NT2/D1 (cell line): ENCODE measurements at regions not wholly inside any gene's neighbourhood (a gene's known extent, or its start where the extent isn't known, plus 50 kb on each side); places are given as distances from the start of the nearest gene placed in this dataset.

Source experiments
- DNase-seq: peaks from one replicate; pipeline ENCODE4 v3.0.0-alpha.2; 2011; ENCODE audit warnings: low read depth, low spot score
- H3K27me3 ChIP-seq: 2 replicates; pipeline ENCODE4 v1.6.0; 2011; ENCODE audit warnings: mild to moderate bottlenecking; ENCODE audit not compliant: insufficient read length, insufficient read depth
- H3K36me3 ChIP-seq: 2 replicates; pipeline ENCODE4 v1.6.1; 2011; ENCODE audit warnings: mild to moderate bottlenecking, low read length, mixed read lengths; ENCODE audit not compliant: insufficient read depth, insufficient read length
- H3K4me1 ChIP-seq: 2 replicates; pipeline ENCODE4 v1.5.1; 2011; ENCODE audit not compliant: insufficient read depth, insufficient read length
- H3K4me3 ChIP-seq: 2 replicates; pipeline ENCODE4 v1.5.1; 2011; ENCODE audit warnings: low read depth; ENCODE audit not compliant: insufficient read length
- H3K9ac ChIP-seq: 2 replicates; pipeline ENCODE4 v1.6.0; 2011; ENCODE audit warnings: low read depth; ENCODE audit not compliant: insufficient read length
- H3K9me3 ChIP-seq: 2 replicates; pipeline ENCODE4 v1.5.1; 2011; ENCODE audit warnings: mild to moderate bottlenecking, low read length; ENCODE audit not compliant: insufficient read depth
- SUZ12 ChIP-seq: IDR thresholded peaks from 2 replicates; pipeline ENCODE4 v1.6.1; 2011; ENCODE audit not compliant: insufficient read length, insufficient read depth; ENCODE audit errors: extremely low read depth
- YY1 ChIP-seq: IDR thresholded peaks from 2 replicates; pipeline ENCODE4 v1.6.1; 2011; ENCODE audit not compliant: insufficient read length, insufficient read depth
- ZNF274 ChIP-seq: IDR thresholded peaks from 2 replicates; pipeline ENCODE4 v1.6.1; 2011; ENCODE audit warnings: mild to moderate bottlenecking, low read depth, low read length

DNA sequence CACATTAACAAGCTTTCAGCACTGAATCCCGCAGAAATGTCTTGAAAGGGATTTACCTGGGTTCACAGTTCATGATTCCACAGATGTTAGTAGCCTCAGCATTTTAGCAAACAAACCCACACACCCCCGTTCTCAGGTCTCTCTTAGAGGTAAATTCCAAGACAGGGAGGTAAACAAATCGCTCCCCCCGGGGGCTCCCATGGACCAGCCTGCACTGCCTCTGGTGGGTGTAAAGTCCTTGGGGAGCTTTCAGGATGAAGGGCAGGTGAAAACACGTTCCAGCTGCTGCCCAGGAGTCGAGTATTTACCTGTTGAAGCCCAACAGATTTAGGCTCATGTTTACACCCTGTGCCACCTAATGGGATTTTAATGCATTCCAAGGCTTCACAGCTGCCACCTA lies 187.0 kb upstream of the FOXQ1 start:
- no peak overlapping the region for H3K4me3 ChIP-seq
- H3K36me3 ChIP-seq: no peaks in the 10 kb centered on the region
- H3K9me3 ChIP-seq: no peaks in the 10 kb centered on the region
- H3K4me1 ChIP-seq: no peaks in the 10 kb centered on the region
- no peak overlapping the region for H3K9ac ChIP-seq
- TF ChIP-seq SUZ12 (no peak), YY1 (no peak), ZNF274 (no peak)
- H3K27me3 ChIP-seq: no peaks in the 10 kb centered on the region
- DNase-seq: no peak

DNA sequence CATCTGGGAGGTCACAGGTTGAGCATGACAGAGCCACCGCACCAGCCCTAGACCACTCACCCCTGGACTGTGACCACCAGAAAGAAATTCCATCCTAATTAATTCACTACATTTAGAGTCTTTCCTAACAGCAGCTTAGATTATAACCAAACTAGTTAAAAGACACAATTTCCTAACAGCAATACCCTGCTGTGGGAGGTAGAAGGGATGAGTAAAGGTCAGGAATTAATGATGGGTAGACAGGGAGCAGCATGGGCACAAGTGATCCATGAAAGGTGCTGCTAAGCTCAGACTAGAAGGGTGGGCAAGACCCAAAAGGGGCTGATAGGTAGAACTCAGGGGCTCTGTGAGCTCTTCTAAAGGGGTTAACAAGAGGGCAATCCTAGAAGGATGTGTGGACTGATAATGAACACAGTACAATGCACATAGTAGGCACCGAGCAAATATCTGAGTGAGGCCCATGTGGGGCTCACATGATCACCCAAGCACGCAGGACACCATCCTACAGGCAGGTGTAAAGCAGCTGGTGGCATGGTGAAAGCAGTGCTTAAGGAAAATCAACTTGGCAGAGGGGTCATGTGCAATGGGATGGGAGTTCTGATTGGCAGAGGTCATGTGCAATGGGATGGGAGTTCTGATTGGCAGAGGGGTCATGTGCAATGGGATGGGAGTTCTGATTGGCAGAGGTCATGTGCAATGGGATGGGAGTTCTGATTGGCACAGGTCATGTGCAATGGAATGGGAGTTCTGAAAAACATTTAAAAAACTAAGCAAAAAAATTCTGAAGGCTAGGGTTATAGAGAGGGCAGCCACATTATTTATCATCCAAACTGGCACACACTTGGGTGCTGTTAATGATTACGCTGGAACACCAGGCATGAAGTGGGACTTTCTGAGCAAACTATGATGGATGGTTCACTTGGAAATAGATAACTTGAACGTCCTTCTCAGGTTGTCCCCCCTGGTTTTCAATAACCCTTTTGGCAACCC lies 188.2 kb upstream of the FOXQ1 start:
- DNase-seq: no peak
- no peaks in the 10 kb centered on the region for H3K27me3 ChIP-seq
- TF ChIP-seq ZNF274 (no peak), YY1 (no peak), SUZ12 (no peak)
- no peak overlapping the region for H3K9ac ChIP-seq
- H3K36me3 ChIP-seq: no peaks in the 10 kb centered on the region
- no peak overlapping the region for H3K4me3 ChIP-seq
- no peaks in the 10 kb centered on the region for H3K4me1 ChIP-seq
- no peaks in the 10 kb centered on the region for H3K9me3 ChIP-seq

DNA sequence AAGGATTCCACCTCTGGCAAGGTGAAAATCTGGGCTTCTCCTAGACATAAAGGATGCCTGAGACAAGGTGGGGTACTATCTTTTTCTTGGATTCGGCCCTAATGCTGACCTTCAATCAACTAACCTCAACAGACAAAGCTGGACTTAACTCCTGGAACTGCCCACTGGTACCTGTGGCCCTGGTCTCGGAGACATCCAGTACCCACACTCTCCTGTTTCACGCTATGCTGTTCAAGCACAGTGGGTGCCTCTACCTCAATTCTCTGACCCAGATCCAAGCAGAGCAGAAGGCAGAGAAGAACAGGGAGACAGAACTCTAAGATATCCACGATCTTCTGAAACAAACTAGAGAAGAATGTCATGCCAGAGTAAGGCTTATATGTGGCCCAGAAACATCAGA lies 189.8 kb upstream of the FOXQ1 start:
- no peak overlapping the region for H3K9ac ChIP-seq

DNA sequence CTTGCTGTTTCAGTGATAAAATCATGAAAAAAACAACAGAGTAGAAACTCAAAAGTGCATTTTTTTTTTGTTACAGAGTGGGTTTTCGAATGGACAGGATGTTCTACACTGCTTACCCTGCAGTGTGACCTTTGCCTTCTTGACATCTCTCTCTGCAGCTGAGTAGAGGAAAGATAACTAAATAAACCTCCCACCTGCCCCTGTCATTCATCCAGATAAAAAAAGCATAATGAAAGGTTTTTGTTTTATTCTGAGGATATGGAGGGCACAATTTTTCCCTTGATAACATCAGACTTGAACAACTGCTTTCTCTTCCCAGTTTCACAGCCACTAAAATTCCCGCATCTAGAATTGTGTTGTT lies 193.6 kb upstream of the FOXQ1 start:
- Histone ChIP-seq H3K4me1 (no peaks in the 10 kb centered on the region), H3K27me3 (no peaks in the 10 kb centered on the region), H3K4me3 (no peak overlapping the region), H3K36me3 (no peaks in the 10 kb centered on the region), H3K9ac (no peak overlapping the region), H3K9me3 (no peaks in the 10 kb centered on the region)
- no peak for DNase-seq
- TF ChIP-seq YY1 (no peak), ZNF274 (no peak), SUZ12 (no peak)

More for the DNA sequence above, 189.8 kb upstream of the FOXQ1 start:
- H3K4me1 ChIP-seq: no peaks in the 10 kb centered on the region
- DNase-seq: no peak
- H3K27me3 ChIP-seq: no peaks in the 10 kb centered on the region
- TF ChIP-seq SUZ12 (no peak), YY1 (no peak), ZNF274 (no peak)
- H3K4me3 ChIP-seq: no peak overlapping the region
- no peaks in the 10 kb centered on the region for H3K36me3 ChIP-seq
- H3K9me3 ChIP-seq: no peaks in the 10 kb centered on the region

DNA sequence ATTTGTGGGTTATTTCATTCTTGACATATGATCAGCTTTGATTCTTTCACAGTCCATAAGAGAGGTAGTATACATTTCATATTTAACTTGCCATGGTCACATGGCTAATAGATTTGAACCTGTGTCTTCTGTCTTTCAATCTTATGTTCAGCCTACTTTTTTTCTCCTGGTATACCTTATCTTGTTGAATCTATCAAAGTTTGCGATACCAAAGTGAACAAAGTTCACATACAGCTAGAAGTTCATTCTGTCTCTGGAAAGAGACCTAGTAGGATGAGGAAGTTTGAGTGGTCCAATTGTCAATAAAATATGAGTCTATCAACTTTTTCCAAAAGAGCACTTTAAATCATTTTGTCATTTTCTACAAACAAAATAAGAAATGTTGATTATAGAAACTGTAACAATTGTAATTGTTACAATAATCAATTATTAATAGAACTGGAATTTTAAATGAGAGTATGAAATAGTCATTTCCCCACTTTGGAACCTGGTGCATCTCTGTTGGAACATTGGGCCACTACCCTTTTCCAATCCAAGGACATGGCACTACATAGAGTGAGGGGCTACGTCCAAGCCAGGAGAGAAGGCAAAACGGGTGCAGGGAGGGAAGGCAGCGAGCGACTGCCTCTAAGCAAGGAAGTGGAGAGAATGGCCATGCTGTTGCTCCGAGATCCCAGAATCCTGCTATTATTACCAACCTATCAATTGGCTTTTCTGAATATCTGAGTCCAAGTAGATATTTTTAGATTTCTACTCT lies 194.2 kb upstream of the FOXQ1 start:
- TF ChIP-seq SUZ12 (no peak), ZNF274 (no peak), YY1 (no peak)
- Histone ChIP-seq H3K4me3 (no peak overlapping the region), H3K36me3 (no peaks in the 10 kb centered on the region), H3K4me1 (no peaks in the 10 kb centered on the region), H3K9ac (no peak overlapping the region), H3K27me3 (no peaks in the 10 kb centered on the region), H3K9me3 (no peaks in the 10 kb centered on the region)
- no peak for DNase-seq

DNA sequence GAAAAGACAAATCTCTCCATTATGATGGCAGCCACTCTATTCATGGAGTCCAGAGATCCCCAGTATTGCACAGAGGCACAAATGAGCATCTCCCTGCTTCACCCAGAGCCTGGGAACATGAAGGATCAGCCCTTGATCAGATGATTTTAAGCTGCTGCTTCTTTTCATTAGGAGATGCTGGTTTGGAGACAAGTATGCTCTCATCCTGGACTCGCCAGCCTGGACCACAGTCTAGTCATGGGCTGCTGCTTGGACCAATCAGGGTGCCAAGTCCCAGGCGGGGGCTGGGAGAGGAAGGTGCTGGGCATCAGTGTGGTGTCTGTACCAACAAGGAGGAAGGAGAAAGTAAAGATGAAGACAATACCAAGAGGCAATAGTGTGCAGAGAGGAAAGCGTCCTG lies 195.7 kb upstream of the FOXQ1 start:
- TF ChIP-seq YY1 (no peak), SUZ12 (no peak), ZNF274 (no peak)
- DNase-seq: no peak
- Histone ChIP-seq H3K36me3 (no peaks in the 10 kb centered on the region), H3K4me1 (no peaks in the 10 kb centered on the region), H3K9ac (no peak overlapping the region), H3K9me3 (no peaks in the 10 kb centered on the region), H3K4me3 (no peak overlapping the region), H3K27me3 (no peaks in the 10 kb centered on the region)
